DND-41 (cell line): ENCODE measurements at regions not wholly inside any gene's neighbourhood (a gene's known extent, or its start where the extent isn't known, plus 50 kb on each side); places are given as distances from the start of the nearest gene placed in this dataset.

Experiments
- ATAC-seq: fragments of 200-7000 bp; cut with Tn5 transposase; 3 replicates; pipeline ENCODE4 v1.9.1; 2021; ENCODE audit warnings: low read depth; ENCODE audit not compliant: insufficient read depth
- DNase-seq: peaks from one replicate; pipeline ENCODE4 v3.0.0-alpha.2; 2020
- H2AFZ ChIP-seq: 2 replicates; pipeline ENCODE4 v1.6.0; 2012; ENCODE audit warnings: low read depth, low read length
- H3K27ac ChIP-seq: 2 replicates; pipeline ENCODE4 v1.5.1; 2012; ENCODE audit warnings: low read length, inconsistent platforms
- H3K27me3 ChIP-seq: fragments of 200-600 bp; sonication (generic); 2 replicates; pipeline ENCODE4 v1.6.0; 2012; ENCODE audit warnings: low read length, mild to moderate bottlenecking, inconsistent platforms; ENCODE audit not compliant: insufficient read depth, poor library complexity
- H3K36me3 ChIP-seq: 2 replicates; pipeline ENCODE4 v1.5.1; 2012; ENCODE audit warnings: low read length, inconsistent platforms; ENCODE audit not compliant: insufficient read depth
- H3K4me1 ChIP-seq: 2 replicates; pipeline ENCODE4 v1.5.1; 2012; ENCODE audit warnings: mild to moderate bottlenecking, low read length; ENCODE audit not compliant: insufficient read depth
- H3K4me2 ChIP-seq: 2 replicates; pipeline ENCODE4 v1.6.0; 2012; ENCODE audit warnings: mild to moderate bottlenecking, moderate library complexity, low read length, inconsistent platforms; ENCODE audit not compliant: insufficient read depth
- H3K4me3 ChIP-seq, 2 experiments: fragments of 200-600 bp in 1 of 2; shearing (Covaris generic) in 1 of 2; 2 replicates each; pipeline ENCODE4 v1.5.1; 2012 to 2016; ENCODE audit warnings: inconsistent platforms in 2 of 2, low read length in 2 of 2, mild to moderate bottlenecking in 2 of 2, low read depth in 1 of 2, moderate library complexity in 1 of 2
- H3K79me2 ChIP-seq: 2 replicates; pipeline ENCODE4 v1.6.0; 2012; ENCODE audit warnings: low read length, inconsistent platforms; ENCODE audit not compliant: insufficient read depth
- H3K9ac ChIP-seq: 2 replicates; pipeline ENCODE4 v1.6.0; 2012; ENCODE audit warnings: low read depth, mild to moderate bottlenecking, inconsistent platforms, low read length, moderate library complexity
- H3K9me3 ChIP-seq: 2 replicates; pipeline ENCODE4 v1.5.1; 2012; ENCODE audit warnings: low read length, moderate library complexity, mild to moderate bottlenecking, inconsistent platforms; ENCODE audit not compliant: insufficient read depth, severe bottlenecking
- H4K20me1 ChIP-seq: 2 replicates; pipeline ENCODE4 v1.6.0; 2012; ENCODE audit warnings: low read length; ENCODE audit not compliant: insufficient read depth
- CTCF ChIP-seq: IDR thresholded peaks from 2 replicates; pipeline ENCODE4 v1.5.1; 2012; ENCODE audit warnings: borderline replicate concordance, low read length, moderate library complexity, mild to moderate bottlenecking; ENCODE audit not compliant: poor library complexity, severe bottlenecking; ENCODE audit errors: extremely low read depth
- EZH2 ChIP-seq: IDR thresholded peaks from 3 replicates; pipeline ENCODE4 v1.6.1; 2012; ENCODE audit warnings: borderline replicate concordance, low read depth, mild to moderate bottlenecking, moderate library complexity, low read length, inconsistent platforms; ENCODE audit not compliant: severe bottlenecking

GRCh38 chr10:110434489-110435096 lies 63.1 kb upstream of the DUSP5 start:
- Histone ChIP-seq H3K4me2 (no peak overlapping the region), H2AFZ (no peak overlapping the region), H3K4me3 (no peak overlapping the region), H3K9ac (no peak overlapping the region), H3K79me2 (no peaks in the 10 kb centered on the region), H3K27ac (no peak overlapping the region), H3K9me3 (no peaks in the 10 kb centered on the region), H3K36me3 (no peaks in the 10 kb centered on the region), H3K4me1 (no peaks in the 10 kb centered on the region), H3K27me3 (peaks cover 8% of the 10 kb centered on the region), H4K20me1 (no peaks in the 10 kb centered on the region)
- no peak for ATAC-seq
- TF ChIP-seq CTCF = no peak
- no peak for TF ChIP-seq EZH2
- no peak for DNase-seq

GRCh38 chr10:110436554-110437350 lies 61.0 kb upstream of the DUSP5 start:
- H2AFZ ChIP-seq = no peak overlapping the region
- no peak overlapping the region for H3K4me3 ChIP-seq
- H3K79me2 ChIP-seq = no peaks in the 10 kb centered on the region
- ATAC-seq (no peak), DNase-seq (no peak)
- no peak overlapping the region for H3K4me2 ChIP-seq
- no peaks in the 10 kb centered on the region for H4K20me1 ChIP-seq
- no peak overlapping the region for H3K9ac ChIP-seq
- H3K27me3 ChIP-seq = peaks cover under 1% of the 10 kb centered on the region
- H3K27ac ChIP-seq = no peak overlapping the region
- no peaks in the 10 kb centered on the region for H3K36me3 ChIP-seq
- H3K9me3 ChIP-seq = no peaks in the 10 kb centered on the region
- TF ChIP-seq EZH2 (no peak), CTCF (no peak)
- peaks cover 2% of the 10 kb centered on the region for H3K4me1 ChIP-seq

GRCh38 chr10:110437351-110437605 lies 60.4 kb upstream of the DUSP5 start:
- no peak for DNase-seq
- no peaks in the 10 kb centered on the region for H3K9me3 ChIP-seq
- H3K4me3 ChIP-seq = no peak overlapping the region
- H3K4me2 ChIP-seq = no peak overlapping the region
- TF ChIP-seq EZH2 (no peak), CTCF (no peak)
- no peaks in the 10 kb centered on the region for H3K79me2 ChIP-seq
- H3K27me3 ChIP-seq = no peaks in the 10 kb centered on the region
- H3K9ac ChIP-seq = no peak overlapping the region
- H3K4me1 ChIP-seq = peaks cover 5% of the 10 kb centered on the region
- no peak overlapping the region for H3K27ac ChIP-seq
- H2AFZ ChIP-seq = no peak overlapping the region
- no peaks in the 10 kb centered on the region for H4K20me1 ChIP-seq
- no peak for ATAC-seq
- H3K36me3 ChIP-seq = no peaks in the 10 kb centered on the region
